ENCODE measurements at regions not wholly inside any gene's neighbourhood (a gene's known extent, or its start where the extent isn't known, plus 50 kb on each side); places are given as distances from the start of the nearest gene placed in this dataset.

DNA sequence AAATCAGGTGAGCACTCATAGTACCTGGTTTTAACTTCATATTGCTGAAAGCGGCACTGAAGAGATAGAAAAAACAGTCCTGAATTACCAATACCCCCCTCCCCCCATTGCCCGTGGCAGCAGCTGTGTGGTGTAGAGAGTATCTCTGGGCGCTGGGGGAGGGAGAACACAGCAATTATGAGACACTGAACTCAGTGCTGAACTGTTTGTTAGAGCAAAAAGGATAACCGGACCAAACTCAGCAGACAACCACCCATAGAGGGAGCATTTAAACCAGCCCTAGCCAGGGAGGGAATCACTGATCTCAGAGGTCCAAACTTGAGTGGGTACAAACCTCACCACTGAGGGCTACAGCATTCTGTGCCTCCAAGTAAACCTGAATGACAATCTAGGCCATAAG, 457.4 kb upstream of the TEX13C start:
- no peak overlapping the region for H3K27ac ChIP-seq (ENCODE audit: low read depth, low read length)
- H3K4me3 ChIP-seq (ENCODE audit: low read depth in 1 of 2, low read length in 2 of 2), result no peak overlapping the region
- H3K9me3 ChIP-seq (ENCODE audit: control insufficient read depth in 1 of 2, low read length in 2 of 2), result no peaks in the 10 kb centered on the region
- H3K4me1 ChIP-seq (ENCODE audit: control insufficient read depth in 1 of 2, insufficient read depth in 2 of 2, low read length in 2 of 2), result no peaks in the 10 kb centered on the region
- no peaks in the 10 kb centered on the region for H3K27me3 ChIP-seq (ENCODE audit: control insufficient read depth in 1 of 2, insufficient read depth in 2 of 2, low read length in 2 of 2)
- no peaks in the 10 kb centered on the region for H3K36me3 ChIP-seq (ENCODE audit: control insufficient read depth in 1 of 2, insufficient read depth in 2 of 2, low read length in 2 of 2)
- no peak overlapping the region for H3K9ac ChIP-seq (ENCODE audit: low read depth in 1 of 2, low read length in 2 of 2)

DNA sequence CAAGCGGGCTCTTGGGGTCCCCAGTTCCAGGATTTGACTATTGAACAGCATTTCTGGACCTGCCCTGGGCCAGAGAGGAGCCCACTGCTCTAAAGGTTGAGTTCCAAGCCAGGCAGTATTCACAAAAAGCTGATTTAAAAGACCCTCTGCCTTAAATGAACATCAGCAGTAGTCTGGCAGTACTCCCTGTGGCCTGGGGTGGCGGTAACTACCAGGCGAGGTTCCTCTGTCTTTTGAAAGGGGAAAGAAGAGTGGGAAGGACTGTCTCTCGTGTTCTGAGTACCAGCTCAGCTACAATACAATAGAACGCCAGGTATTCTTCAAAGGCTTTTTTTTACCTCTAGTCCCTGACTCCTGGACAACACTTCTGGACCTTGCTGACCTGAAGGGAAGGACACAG, 456.4 kb upstream of the TEX13C start:
- Histone ChIP-seq H3K9me3 (ENCODE audit: control insufficient read depth in 1 of 2, low read length in 2 of 2) (no peaks in the 10 kb centered on the region), H3K4me3 (ENCODE audit: low read depth in 1 of 2, low read length in 2 of 2) (no peak overlapping the region), H3K36me3 (ENCODE audit: control insufficient read depth in 1 of 2, insufficient read depth in 2 of 2, low read length in 2 of 2) (no peaks in the 10 kb centered on the region), H3K9ac (ENCODE audit: low read depth in 1 of 2, low read length in 2 of 2) (no peak overlapping the region), H3K27ac (ENCODE audit: low read depth, low read length) (no peak overlapping the region), H3K4me1 (ENCODE audit: control insufficient read depth in 1 of 2, insufficient read depth in 2 of 2, low read length in 2 of 2) (no peaks in the 10 kb centered on the region), H3K27me3 (ENCODE audit: control insufficient read depth in 1 of 2, insufficient read depth in 2 of 2, low read length in 2 of 2) (no peaks in the 10 kb centered on the region)

GRCh38 chrX:124887572-124887971, 432.1 kb upstream of the TEX13C start:
- Histone ChIP-seq H3K9me3 (ENCODE audit: control insufficient read depth in 1 of 2, low read length in 2 of 2) (no peaks in the 10 kb centered on the region), H3K27me3 (ENCODE audit: control insufficient read depth in 1 of 2, insufficient read depth in 2 of 2, low read length in 2 of 2) (no peaks in the 10 kb centered on the region), H3K4me3 (ENCODE audit: low read depth in 1 of 2, low read length in 2 of 2) (no peak overlapping the region), H3K27ac (ENCODE audit: low read depth, low read length) (no peak overlapping the region), H3K36me3 (ENCODE audit: control insufficient read depth in 1 of 2, insufficient read depth in 2 of 2, low read length in 2 of 2) (no peaks in the 10 kb centered on the region), H3K4me1 (ENCODE audit: control insufficient read depth in 1 of 2, insufficient read depth in 2 of 2, low read length in 2 of 2) (no peaks in the 10 kb centered on the region), H3K9ac (ENCODE audit: low read depth in 1 of 2, low read length in 2 of 2) (no peak overlapping the region)

DNA sequence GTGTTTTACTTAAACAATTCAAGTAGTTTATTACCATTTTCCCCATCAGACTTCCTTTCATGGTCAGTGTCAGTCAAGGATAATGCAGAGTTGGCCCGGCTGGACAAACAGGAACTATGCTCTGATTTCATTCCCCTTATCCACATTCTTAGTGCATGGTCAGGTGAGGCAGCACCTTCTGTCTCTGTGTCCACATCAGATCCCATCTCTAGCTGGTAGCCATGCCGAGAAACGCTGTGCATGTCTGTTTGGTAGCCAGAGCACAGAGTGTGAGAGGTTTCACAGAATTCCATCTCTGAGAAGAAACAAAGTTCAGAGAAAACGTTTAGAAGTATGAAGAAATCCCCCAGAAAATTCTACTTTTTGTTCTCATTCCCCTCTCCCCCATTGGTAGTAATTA, 423.7 kb upstream of the TEX13C start:
- Histone ChIP-seq H3K27ac (ENCODE audit: low read depth, low read length) (no peak overlapping the region), H3K4me3 (ENCODE audit: low read depth in 1 of 2, low read length in 2 of 2) (no peak overlapping the region), H3K9me3 (ENCODE audit: control insufficient read depth in 1 of 2, low read length in 2 of 2) (no peaks in the 10 kb centered on the region), H3K36me3 (ENCODE audit: control insufficient read depth in 1 of 2, insufficient read depth in 2 of 2, low read length in 2 of 2) (no peaks in the 10 kb centered on the region), H3K9ac (ENCODE audit: low read depth in 1 of 2, low read length in 2 of 2) (no peak overlapping the region), H3K27me3 (ENCODE audit: control insufficient read depth in 1 of 2, insufficient read depth in 2 of 2, low read length in 2 of 2) (no peaks in the 10 kb centered on the region), H3K4me1 (ENCODE audit: control insufficient read depth in 1 of 2, insufficient read depth in 2 of 2, low read length in 2 of 2) (no peaks in the 10 kb centered on the region)

GRCh38 chrX:124902953-124903352, 416.7 kb upstream of the TEX13C start:
- Histone ChIP-seq H3K9me3 (ENCODE audit: control insufficient read depth in 1 of 2, low read length in 2 of 2) (no peaks in the 10 kb centered on the region), H3K9ac (ENCODE audit: low read depth in 1 of 2, low read length in 2 of 2) (no peak overlapping the region), H3K36me3 (ENCODE audit: control insufficient read depth in 1 of 2, insufficient read depth in 2 of 2, low read length in 2 of 2) (no peaks in the 10 kb centered on the region), H3K27ac (ENCODE audit: low read depth, low read length) (no peak overlapping the region), H3K27me3 (ENCODE audit: control insufficient read depth in 1 of 2, insufficient read depth in 2 of 2, low read length in 2 of 2) (no peaks in the 10 kb centered on the region), H3K4me1 (ENCODE audit: control insufficient read depth in 1 of 2, insufficient read depth in 2 of 2, low read length in 2 of 2) (no peaks in the 10 kb centered on the region), H3K4me3 (ENCODE audit: low read depth in 1 of 2, low read length in 2 of 2) (no peak overlapping the region)

DNA sequence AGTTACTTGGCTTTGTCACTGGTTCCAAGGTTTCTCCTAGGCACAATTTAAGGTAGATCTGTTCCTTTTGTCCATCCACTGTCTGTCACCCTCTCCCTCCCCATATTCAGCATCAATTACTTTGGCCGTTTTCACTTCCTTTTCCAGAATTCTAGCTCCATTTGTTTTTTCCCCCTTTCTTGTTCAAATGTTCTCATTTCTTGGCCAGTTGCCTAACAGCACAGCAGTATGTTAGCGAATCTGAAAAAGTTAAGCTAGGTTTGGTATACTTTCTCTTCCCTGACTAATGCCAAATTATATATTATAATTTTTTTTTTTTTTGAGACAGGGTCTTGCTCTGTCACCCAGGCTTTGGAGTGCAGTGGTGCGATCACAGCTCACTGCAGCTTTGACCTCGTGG, 409.1 kb upstream of the TEX13C start:
- Histone ChIP-seq H3K4me1 (ENCODE audit: control insufficient read depth in 1 of 2, insufficient read depth in 2 of 2, low read length in 2 of 2) (no peaks in the 10 kb centered on the region), H3K4me3 (ENCODE audit: low read depth in 1 of 2, low read length in 2 of 2) (no peak overlapping the region), H3K27me3 (ENCODE audit: control insufficient read depth in 1 of 2, insufficient read depth in 2 of 2, low read length in 2 of 2) (no peaks in the 10 kb centered on the region), H3K9me3 (ENCODE audit: control insufficient read depth in 1 of 2, low read length in 2 of 2) (no peaks in the 10 kb centered on the region), H3K36me3 (ENCODE audit: control insufficient read depth in 1 of 2, insufficient read depth in 2 of 2, low read length in 2 of 2) (no peaks in the 10 kb centered on the region), H3K9ac (ENCODE audit: low read depth in 1 of 2, low read length in 2 of 2) (no peak overlapping the region), H3K27ac (ENCODE audit: low read depth, low read length) (no peak overlapping the region)

DNA sequence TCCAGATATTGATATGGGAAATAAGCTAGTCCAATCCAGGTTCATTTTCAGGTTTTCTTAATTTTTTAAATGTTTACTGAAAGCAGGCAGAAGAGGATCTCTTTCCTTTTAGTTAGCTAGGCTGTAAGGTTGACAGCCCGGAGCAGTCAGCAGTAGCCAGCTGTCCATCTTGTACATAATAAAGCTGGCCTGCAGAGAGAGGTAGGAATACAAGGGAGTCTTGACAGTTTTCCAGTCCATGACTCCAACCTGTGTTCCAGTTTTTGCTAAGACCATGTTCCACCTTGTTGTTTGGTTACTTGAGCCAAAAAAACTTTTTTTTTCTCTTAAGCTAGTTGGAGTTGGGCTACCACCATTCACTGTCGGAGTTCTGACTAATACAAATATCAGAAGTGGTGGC, 402.7 kb upstream of the TEX13C start:
- H3K4me3 ChIP-seq (ENCODE audit: low read depth in 1 of 2, low read length in 2 of 2), result no peak overlapping the region
- H3K9me3 ChIP-seq (ENCODE audit: control insufficient read depth in 1 of 2, low read length in 2 of 2), result no peaks in the 10 kb centered on the region
- H3K9ac ChIP-seq (ENCODE audit: low read depth in 1 of 2, low read length in 2 of 2), result no peak overlapping the region
- H3K4me1 ChIP-seq (ENCODE audit: control insufficient read depth in 1 of 2, insufficient read depth in 2 of 2, low read length in 2 of 2), result no peaks in the 10 kb centered on the region
- H3K36me3 ChIP-seq (ENCODE audit: control insufficient read depth in 1 of 2, insufficient read depth in 2 of 2, low read length in 2 of 2), result no peaks in the 10 kb centered on the region
- H3K27ac ChIP-seq (ENCODE audit: low read depth, low read length), result no peak overlapping the region
- no peaks in the 10 kb centered on the region for H3K27me3 ChIP-seq (ENCODE audit: control insufficient read depth in 1 of 2, insufficient read depth in 2 of 2, low read length in 2 of 2)

GRCh38 chrX:124925681-124926080, 394.0 kb upstream of the TEX13C start:
- no peaks in the 10 kb centered on the region for H3K9me3 ChIP-seq (ENCODE audit: control insufficient read depth in 1 of 2, low read length in 2 of 2)
- H3K4me1 ChIP-seq (ENCODE audit: control insufficient read depth in 1 of 2, insufficient read depth in 2 of 2, low read length in 2 of 2), result no peaks in the 10 kb centered on the region
- H3K27me3 ChIP-seq (ENCODE audit: control insufficient read depth in 1 of 2, insufficient read depth in 2 of 2, low read length in 2 of 2), result no peaks in the 10 kb centered on the region
- H3K9ac ChIP-seq (ENCODE audit: low read depth in 1 of 2, low read length in 2 of 2), result no peak overlapping the region
- no peaks in the 10 kb centered on the region for H3K36me3 ChIP-seq (ENCODE audit: control insufficient read depth in 1 of 2, insufficient read depth in 2 of 2, low read length in 2 of 2)
- no peak overlapping the region for H3K4me3 ChIP-seq (ENCODE audit: low read depth in 1 of 2, low read length in 2 of 2)
- H3K27ac ChIP-seq (ENCODE audit: low read depth, low read length), result no peak overlapping the region

DNA sequence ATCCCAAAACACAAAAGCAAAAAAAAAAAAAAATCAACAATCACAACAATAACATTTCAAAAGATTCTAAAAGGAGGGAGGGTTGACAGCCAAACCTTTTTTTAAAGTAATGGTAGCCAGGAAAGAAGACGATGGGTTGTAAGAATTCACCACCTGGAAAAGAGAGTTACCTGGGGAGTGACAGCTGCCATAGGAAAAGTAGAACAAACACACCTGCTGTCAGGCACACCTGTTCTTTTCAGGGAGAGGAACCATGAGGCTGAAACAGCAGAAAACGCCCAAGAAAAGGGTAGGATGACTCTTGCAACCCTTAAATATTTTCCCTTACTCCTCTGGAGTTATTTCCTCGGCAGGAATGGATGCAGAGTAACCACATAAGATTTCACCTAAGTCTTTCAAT, 388.4 kb upstream of the TEX13C start:
- Histone ChIP-seq H3K27ac (ENCODE audit: low read depth, low read length) (no peak overlapping the region), H3K4me1 (ENCODE audit: control insufficient read depth in 1 of 2, insufficient read depth in 2 of 2, low read length in 2 of 2) (no peaks in the 10 kb centered on the region), H3K36me3 (ENCODE audit: control insufficient read depth in 1 of 2, insufficient read depth in 2 of 2, low read length in 2 of 2) (no peaks in the 10 kb centered on the region), H3K9me3 (ENCODE audit: control insufficient read depth in 1 of 2, low read length in 2 of 2) (no peaks in the 10 kb centered on the region), H3K27me3 (ENCODE audit: control insufficient read depth in 1 of 2, insufficient read depth in 2 of 2, low read length in 2 of 2) (no peaks in the 10 kb centered on the region), H3K4me3 (ENCODE audit: low read depth in 1 of 2, low read length in 2 of 2) (no peak overlapping the region), H3K9ac (ENCODE audit: low read depth in 1 of 2, low read length in 2 of 2) (no peak overlapping the region)

GRCh38 chrX:124931958-124932357, 387.7 kb upstream of the TEX13C start:
- no peaks in the 10 kb centered on the region for H3K27me3 ChIP-seq (ENCODE audit: control insufficient read depth in 1 of 2, insufficient read depth in 2 of 2, low read length in 2 of 2)
- no peak overlapping the region for H3K27ac ChIP-seq (ENCODE audit: low read depth, low read length)
- no peaks in the 10 kb centered on the region for H3K4me1 ChIP-seq (ENCODE audit: control insufficient read depth in 1 of 2, insufficient read depth in 2 of 2, low read length in 2 of 2)
- no peaks in the 10 kb centered on the region for H3K9me3 ChIP-seq (ENCODE audit: control insufficient read depth in 1 of 2, low read length in 2 of 2)
- H3K9ac ChIP-seq (ENCODE audit: low read depth in 1 of 2, low read length in 2 of 2), result no peak overlapping the region
- H3K36me3 ChIP-seq (ENCODE audit: control insufficient read depth in 1 of 2, insufficient read depth in 2 of 2, low read length in 2 of 2), result no peaks in the 10 kb centered on the region
- no peak overlapping the region for H3K4me3 ChIP-seq (ENCODE audit: low read depth in 1 of 2, low read length in 2 of 2)

DNA sequence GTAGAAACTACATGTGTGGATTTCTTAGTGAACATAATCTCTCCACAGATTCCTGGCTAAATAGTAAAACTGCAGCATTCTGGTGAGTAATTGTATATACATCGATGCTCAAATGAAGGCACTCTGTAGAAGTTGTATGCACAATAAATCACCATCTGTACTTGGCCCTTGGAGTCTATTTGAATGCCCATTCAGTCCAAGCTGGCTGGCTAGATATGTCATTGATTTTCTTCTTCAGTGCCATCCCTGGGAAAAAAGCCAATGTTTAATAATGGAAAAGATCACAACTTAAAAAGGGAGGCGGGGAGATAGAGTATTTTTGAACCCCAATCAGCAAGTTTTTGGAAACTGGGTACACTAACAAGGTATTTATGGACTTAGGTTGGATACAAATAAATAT, 381.0 kb upstream of the TEX13C start:
- no peaks in the 10 kb centered on the region for H3K36me3 ChIP-seq (ENCODE audit: control insufficient read depth in 1 of 2, insufficient read depth in 2 of 2, low read length in 2 of 2)
- no peak overlapping the region for H3K9ac ChIP-seq (ENCODE audit: low read depth in 1 of 2, low read length in 2 of 2)
- no peaks in the 10 kb centered on the region for H3K27me3 ChIP-seq (ENCODE audit: control insufficient read depth in 1 of 2, insufficient read depth in 2 of 2, low read length in 2 of 2)
- H3K27ac ChIP-seq (ENCODE audit: low read depth, low read length), result no peak overlapping the region
- no peak overlapping the region for H3K4me3 ChIP-seq (ENCODE audit: low read depth in 1 of 2, low read length in 2 of 2)
- H3K9me3 ChIP-seq (ENCODE audit: control insufficient read depth in 1 of 2, low read length in 2 of 2), result no peaks in the 10 kb centered on the region
- no peaks in the 10 kb centered on the region for H3K4me1 ChIP-seq (ENCODE audit: control insufficient read depth in 1 of 2, insufficient read depth in 2 of 2, low read length in 2 of 2)

Data from duodenal mucosa (tissue), 2 donors.